GM13976 (cell line): ENCODE measurements at regions not wholly inside any gene's neighbourhood (a gene's known extent, or its start where the extent isn't known, plus 50 kb on each side); places are given as distances from the start of the nearest gene placed in this dataset.

Experiments
- DNase-seq: peaks from one replicate; pipeline ENCODE4 v3.0.0; 2012; ENCODE audit warnings: low spot score
- CTCF ChIP-seq: IDR thresholded peaks from 2 replicates; pipeline ENCODE4 v1.5.1; 2012; ENCODE audit warnings: borderline replicate concordance, mild to moderate bottlenecking; ENCODE audit not compliant: insufficient read depth; ENCODE audit errors: extremely low read depth, missing control alignments, control extremely low read depth
- in situ Hi-C: fragments of 300-500 bp; cut with MboI; formaldehyde crosslinking; loops from one replicate; pipeline ENCODE4 v1.12.0; 2022; ENCODE audit warnings: low sequenced_read_pairs, mixed read lengths, inconsistent platforms; ENCODE audit not compliant: unreplicated experiment

- TF ChIP-seq CTCF: no peak
- in situ Hi-C loops: no loop called here
- DNase-seq: no peak
Observed at GRCh38 chr14:27435923-27436670, 838.3 kb upstream of the NOVA1 start.

- in situ Hi-C loops: no loop called here
- no peak for DNase-seq
- TF ChIP-seq CTCF: no peak
Observed at GRCh38 chr14:27484633-27485032, 886.8 kb upstream of the NOVA1 start.

- in situ Hi-C loops: no loop called here
- DNase-seq: no peak
- TF ChIP-seq CTCF: no peak
Observed at GRCh38 chr14:27485193-27485592, 887.4 kb upstream of the NOVA1 start.

- in situ Hi-C loops: no loop called here
- TF ChIP-seq CTCF: no peak
- DNase-seq: no peak
Observed at GRCh38 chr14:27506272-27506671, 908.4 kb upstream of the NOVA1 start.

GRCh38 chr14:27528328-27528727, 930.5 kb upstream of the NOVA1 start:
- in situ Hi-C loops: no loop called here
- DNase-seq: no peak
- TF ChIP-seq CTCF: no peak

- in situ Hi-C loops: no loop called here
Observed at GRCh38 chr14:27536748-27537147, 938.9 kb upstream of the NOVA1 start.

More at GRCh38 chr14:27536748-27537147, 938.9 kb upstream of the NOVA1 start:
- no peak for DNase-seq
- TF ChIP-seq CTCF: no peak
